HG03520 (cell line): ENCODE measurements at regions not wholly inside any gene's neighbourhood (a gene's known extent, or its start where the extent isn't known, plus 50 kb on each side); places are given as distances from the start of the nearest gene placed in this dataset.

Experiments used
- ATAC-seq: cut with Tn5 transposase; IDR thresholded peaks from one replicate; pipeline ENCODE4 v1.9.1; 2021; ENCODE audit warnings: mild to moderate bottlenecking, moderate library complexity; ENCODE audit not compliant: unreplicated experiment

DNA sequence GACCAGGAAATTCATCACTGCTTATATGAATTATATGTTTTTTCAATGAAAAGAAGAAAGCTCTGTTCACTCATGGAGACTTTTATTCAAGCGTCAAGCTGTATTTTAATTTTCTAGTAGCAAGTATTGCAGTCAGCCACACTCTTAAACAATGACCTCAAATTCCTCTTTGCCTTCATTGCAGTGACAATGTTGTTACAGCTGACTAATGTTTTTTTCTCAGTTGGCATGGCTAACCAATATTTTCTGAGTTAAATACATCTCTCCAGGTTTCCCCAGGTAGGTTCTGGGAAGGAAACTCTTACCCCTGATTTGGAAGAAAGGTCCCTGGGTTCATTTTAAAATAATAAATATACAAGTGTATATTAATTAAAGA is 241.5 kb downstream of the WDR11 start:
- ATAC-seq, result no peak

GRCh38 chr10:121096617-121097431 is 245.7 kb downstream of the WDR11 start:
- ATAC-seq, result no peak

- ATAC-seq, result no peak
Measured at GRCh38 chr10:121098211-121098610, 247.0 kb downstream of the WDR11 start.

DNA sequence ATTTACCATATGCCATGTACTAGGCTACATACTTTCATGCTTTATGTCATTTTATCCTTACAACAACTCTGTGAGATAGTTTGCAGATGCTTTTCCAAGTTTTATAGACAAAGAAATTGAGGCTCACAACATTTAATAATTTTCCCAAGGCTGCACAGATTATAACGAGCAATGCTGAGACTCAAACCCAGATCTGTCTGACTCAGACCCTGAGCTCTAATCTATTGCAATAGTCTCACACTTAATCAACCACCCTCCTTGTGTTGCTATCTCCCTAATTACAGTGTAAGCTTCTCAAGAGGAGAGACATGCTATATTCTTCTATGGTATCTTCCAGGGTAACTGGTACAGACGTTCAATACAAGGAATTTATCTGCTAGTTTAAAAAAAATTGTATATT is 247.6 kb downstream of the WDR11 start:
- ATAC-seq, result no peak

DNA sequence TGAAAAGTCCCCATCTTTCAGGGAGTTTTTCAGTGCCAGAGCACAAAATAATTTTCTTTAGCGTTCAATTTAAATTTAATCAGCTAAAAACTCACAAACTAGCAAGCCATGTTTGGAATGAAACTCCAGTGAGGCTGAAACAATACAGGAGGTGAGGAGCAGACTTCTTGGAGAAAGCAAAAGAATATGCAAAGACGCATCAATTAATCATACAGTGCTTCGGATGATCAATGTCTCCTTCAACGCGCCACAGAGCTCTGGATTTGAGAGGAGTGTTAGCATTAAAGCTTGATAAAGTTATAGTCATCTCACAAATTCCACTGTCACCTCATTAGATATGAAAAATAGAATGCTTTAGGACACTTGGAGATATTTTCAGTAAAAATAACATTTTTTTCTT is 248.0 kb downstream of the WDR11 start:
- ATAC-seq, result no peak

DNA sequence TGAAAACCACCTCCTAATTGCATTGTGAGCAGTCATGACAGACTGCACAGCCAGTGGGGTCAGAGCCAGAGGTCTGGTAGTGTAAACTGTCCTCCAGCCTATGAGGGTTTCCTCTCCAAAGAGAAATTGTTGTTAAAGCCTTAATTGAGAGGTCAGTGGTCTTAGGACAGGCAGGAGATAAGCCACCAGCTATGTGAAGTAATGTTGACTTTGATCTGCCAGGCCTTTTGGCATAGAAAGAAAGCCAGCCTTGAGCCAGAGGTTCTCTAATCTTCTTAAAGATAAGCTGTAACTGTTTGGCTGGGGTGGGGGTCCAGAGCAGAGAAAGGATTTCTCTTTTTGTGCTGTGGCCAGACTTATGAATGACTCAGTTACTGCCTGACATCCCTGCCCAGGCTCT is 248.4 kb downstream of the WDR11 start:
- ATAC-seq, result no peak

GRCh38 chr10:121101561-121101960 is 250.4 kb downstream of the WDR11 start:
- no peak for ATAC-seq

DNA sequence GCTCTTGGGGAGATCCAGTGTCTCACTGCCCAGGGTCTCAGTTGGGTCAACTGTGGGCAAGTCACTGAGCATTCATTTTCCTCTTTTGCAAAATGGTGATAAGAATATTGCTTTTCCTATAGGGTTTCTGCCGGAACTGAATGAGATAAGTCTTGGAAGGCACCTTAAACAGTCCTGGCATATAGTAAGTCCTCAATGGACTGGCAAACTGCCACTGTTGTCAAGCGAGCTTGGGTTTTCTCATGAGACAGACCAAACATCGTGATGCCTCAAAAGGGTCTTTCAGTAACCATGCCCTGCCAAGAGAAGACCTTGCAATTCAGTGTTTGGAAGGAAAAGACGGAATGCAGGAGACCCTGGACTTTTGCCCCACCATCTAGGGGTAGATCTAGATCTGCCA is 251.5 kb downstream of the WDR11 start:
- no peak for ATAC-seq

- no peak for ATAC-seq
Measured at GRCh38 chr10:121104476-121105111, 253.4 kb downstream of the WDR11 start.

GRCh38 chr10:121106611-121107010 is 255.4 kb downstream of the WDR11 start:
- no peak for ATAC-seq

GRCh38 chr10:121108051-121108450 is 256.9 kb downstream of the WDR11 start:
- ATAC-seq, result no peak

DNA sequence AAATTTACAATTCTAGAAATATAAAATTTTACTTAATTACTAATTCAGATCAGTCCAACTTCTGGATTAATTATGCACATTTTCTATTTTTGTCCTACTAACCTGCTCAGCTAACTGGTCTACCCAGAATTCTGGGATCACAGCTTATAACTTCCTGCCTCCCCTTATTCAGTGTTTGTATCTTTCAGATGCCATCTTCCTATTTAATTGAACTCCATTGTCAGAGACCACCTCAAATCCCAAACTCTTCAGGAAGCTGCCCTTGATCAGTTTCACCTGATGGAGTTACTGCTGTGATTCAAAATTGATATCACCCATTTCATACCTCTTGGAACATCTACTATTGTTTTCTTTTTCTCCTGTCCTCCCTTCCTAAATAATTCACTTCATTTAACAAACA is 259.2 kb downstream of the WDR11 start:
- ATAC-seq, result no peak

DNA sequence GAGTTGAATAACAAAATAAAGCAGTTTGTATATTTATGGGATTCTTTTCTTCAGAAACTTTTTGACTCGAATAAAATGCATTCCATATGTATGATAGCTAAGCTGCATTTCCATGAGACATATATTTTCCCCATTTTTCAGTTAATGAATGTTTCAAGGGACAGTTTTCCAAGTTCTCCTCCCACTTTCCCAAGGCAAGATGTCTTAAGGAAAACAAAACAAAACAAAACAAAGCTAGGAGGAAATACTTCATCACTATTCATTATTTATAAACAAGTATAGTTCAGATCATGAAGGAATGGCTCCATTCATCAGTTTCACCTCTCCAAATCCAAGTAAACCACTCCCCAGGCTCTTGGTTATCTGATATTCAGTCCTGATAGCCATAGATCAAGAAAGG is 261.0 kb downstream of the WDR11 start:
- ATAC-seq, result no peak

DNA sequence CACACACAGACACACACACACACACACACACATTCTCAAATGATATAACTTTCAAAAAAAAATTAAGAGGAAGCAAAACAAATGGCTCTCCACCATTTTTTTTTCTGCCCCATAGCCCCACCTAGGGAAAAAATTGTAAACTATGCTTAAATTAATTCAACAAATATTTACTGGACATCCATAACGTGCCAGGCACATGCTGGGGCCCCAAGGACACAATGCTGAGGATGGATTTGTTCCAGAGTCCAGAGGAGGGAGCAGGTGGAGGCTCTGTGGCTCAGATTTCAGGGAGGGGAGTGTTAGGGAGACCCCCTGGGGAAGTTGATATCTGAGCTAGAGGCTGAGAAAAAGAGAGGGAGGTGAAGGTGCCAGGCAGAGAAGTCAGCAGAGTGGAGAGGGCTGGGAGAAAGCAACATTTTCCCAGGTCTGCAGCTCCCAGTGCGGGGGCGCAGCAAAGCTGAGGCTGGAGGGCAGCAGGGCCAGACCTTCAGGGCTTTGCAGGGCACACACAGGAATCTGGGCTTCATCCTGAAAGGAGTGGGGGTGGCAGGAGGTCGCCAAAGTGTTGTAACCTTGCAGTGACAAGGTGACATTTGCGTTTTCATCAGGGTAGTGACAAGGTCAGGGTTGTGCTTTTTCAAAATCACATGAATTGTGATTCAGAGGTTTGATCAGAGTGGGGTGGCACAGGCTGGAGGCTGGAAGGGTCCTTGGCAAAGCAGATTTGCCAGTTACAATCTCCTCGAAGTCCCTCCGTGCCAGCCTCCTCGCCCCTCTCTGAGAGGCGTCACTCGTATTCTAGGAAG is 261.6 kb downstream of the WDR11 start:
- ATAC-seq, result no peak

- no peak for ATAC-seq
Measured at GRCh38 chr10:121113385-121113696, 262.2 kb downstream of the WDR11 start.

- ATAC-seq, result no peak
Measured at GRCh38 chr10:121113911-121114310, 262.7 kb downstream of the WDR11 start.

GRCh38 chr10:121115154-121115553 is 264.0 kb downstream of the WDR11 start:
- ATAC-seq, result no peak

GRCh38 chr10:121121462-121121861 is 270.3 kb downstream of the WDR11 start:
- no peak for ATAC-seq

DNA sequence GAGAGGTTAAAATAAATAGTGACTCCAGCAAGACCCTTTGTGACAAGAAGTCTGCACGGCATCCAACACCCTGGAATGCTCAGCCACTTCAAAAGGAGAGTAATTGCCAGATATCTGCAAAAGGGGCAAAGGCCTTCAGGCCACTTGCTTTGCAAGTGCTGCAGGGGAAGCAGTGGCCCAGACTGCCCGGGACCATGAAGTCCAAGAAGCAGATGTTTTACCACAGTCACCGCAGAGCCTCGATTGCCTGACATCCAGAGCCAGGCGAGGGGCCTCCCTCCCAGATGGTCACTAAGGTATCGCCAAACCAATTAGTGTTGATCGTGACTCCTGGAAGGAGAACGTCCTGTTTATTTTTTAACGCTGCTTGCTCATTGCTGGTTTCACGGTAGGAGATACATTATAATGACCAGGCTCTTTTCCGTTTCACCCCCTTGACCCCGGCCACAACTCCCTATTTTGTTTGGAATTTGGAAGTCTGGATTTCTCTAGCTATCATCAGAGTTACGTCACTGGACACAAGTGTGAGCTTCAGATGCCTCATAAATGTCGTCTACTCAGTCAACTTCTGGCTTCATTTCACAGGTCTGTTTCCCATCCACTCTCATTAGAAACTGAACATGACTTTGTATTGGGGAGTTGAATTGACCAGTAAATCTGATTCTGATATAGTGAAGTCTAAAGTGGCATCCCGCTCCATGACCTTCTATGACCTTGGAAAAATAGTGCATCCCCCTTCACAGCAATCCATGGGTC is 276.2 kb downstream of the WDR11 start:
- no peak for ATAC-seq

DNA sequence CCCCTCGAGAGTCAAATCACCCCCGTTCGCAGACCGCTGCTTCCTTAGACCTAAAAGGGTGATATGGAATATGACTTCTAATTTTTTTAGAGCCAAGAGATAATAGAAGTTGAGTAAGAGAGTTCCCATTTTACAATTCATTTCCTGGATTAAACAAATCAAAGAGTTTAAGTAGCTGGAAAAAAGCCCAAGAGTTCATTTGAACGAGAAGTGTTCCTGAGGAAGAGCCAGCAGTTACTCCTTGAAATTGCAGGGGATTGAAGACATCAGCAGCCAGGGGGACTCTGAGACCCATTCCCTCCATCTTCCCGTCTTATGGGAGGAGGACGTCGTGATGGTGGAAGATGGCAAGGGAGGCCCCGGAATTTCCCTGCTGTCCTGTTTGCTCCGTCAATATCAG is 277.0 kb downstream of the WDR11 start:
- no peak for ATAC-seq

DNA sequence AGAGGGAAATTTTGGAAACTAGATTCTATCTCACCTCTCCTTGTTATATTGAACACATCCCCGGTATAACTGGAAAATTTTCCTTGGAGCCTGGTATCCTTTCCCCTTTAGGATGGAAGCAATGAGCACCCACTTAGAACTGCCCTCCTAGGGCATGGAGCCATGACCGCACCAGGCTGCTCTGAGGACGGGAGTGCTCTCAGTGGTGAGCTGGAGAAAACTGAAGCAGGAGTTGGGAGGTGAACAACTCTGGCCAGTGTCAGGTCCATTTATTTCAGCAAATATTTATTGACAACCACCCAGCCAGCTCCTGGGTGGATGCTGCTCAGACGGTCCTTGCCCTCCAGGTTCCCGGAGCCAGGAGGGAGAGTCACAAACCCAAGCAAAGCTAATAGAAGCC is 278.1 kb downstream of the WDR11 start:
- no peak for ATAC-seq
